ENCODE measurements at regions not wholly inside any gene's neighbourhood (a gene's known extent, or its start where the extent isn't known, plus 50 kb on each side); places are given as distances from the start of the nearest gene placed in this dataset.

DNA sequence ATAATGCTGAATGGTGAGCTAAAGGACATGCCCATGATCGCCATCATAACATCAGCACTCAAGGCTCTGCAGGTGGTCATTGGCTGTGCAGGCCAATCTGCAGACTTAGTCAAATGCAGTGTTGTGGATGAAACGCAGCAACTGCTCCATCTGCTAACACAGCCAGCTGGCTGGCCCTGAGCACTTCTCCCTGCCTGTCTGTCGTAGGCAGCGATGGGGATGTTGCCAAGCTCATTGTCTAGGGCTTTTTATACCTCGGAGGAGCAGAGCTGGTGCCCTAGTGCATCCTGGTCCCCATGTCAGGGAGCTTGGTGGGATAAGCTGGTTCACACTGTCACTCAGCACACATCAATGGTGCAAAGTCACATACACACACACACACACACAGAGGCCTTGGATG is 189.4 kb downstream of the TENT4A start (continued):
- TF ChIP-seq, protein P1, sequence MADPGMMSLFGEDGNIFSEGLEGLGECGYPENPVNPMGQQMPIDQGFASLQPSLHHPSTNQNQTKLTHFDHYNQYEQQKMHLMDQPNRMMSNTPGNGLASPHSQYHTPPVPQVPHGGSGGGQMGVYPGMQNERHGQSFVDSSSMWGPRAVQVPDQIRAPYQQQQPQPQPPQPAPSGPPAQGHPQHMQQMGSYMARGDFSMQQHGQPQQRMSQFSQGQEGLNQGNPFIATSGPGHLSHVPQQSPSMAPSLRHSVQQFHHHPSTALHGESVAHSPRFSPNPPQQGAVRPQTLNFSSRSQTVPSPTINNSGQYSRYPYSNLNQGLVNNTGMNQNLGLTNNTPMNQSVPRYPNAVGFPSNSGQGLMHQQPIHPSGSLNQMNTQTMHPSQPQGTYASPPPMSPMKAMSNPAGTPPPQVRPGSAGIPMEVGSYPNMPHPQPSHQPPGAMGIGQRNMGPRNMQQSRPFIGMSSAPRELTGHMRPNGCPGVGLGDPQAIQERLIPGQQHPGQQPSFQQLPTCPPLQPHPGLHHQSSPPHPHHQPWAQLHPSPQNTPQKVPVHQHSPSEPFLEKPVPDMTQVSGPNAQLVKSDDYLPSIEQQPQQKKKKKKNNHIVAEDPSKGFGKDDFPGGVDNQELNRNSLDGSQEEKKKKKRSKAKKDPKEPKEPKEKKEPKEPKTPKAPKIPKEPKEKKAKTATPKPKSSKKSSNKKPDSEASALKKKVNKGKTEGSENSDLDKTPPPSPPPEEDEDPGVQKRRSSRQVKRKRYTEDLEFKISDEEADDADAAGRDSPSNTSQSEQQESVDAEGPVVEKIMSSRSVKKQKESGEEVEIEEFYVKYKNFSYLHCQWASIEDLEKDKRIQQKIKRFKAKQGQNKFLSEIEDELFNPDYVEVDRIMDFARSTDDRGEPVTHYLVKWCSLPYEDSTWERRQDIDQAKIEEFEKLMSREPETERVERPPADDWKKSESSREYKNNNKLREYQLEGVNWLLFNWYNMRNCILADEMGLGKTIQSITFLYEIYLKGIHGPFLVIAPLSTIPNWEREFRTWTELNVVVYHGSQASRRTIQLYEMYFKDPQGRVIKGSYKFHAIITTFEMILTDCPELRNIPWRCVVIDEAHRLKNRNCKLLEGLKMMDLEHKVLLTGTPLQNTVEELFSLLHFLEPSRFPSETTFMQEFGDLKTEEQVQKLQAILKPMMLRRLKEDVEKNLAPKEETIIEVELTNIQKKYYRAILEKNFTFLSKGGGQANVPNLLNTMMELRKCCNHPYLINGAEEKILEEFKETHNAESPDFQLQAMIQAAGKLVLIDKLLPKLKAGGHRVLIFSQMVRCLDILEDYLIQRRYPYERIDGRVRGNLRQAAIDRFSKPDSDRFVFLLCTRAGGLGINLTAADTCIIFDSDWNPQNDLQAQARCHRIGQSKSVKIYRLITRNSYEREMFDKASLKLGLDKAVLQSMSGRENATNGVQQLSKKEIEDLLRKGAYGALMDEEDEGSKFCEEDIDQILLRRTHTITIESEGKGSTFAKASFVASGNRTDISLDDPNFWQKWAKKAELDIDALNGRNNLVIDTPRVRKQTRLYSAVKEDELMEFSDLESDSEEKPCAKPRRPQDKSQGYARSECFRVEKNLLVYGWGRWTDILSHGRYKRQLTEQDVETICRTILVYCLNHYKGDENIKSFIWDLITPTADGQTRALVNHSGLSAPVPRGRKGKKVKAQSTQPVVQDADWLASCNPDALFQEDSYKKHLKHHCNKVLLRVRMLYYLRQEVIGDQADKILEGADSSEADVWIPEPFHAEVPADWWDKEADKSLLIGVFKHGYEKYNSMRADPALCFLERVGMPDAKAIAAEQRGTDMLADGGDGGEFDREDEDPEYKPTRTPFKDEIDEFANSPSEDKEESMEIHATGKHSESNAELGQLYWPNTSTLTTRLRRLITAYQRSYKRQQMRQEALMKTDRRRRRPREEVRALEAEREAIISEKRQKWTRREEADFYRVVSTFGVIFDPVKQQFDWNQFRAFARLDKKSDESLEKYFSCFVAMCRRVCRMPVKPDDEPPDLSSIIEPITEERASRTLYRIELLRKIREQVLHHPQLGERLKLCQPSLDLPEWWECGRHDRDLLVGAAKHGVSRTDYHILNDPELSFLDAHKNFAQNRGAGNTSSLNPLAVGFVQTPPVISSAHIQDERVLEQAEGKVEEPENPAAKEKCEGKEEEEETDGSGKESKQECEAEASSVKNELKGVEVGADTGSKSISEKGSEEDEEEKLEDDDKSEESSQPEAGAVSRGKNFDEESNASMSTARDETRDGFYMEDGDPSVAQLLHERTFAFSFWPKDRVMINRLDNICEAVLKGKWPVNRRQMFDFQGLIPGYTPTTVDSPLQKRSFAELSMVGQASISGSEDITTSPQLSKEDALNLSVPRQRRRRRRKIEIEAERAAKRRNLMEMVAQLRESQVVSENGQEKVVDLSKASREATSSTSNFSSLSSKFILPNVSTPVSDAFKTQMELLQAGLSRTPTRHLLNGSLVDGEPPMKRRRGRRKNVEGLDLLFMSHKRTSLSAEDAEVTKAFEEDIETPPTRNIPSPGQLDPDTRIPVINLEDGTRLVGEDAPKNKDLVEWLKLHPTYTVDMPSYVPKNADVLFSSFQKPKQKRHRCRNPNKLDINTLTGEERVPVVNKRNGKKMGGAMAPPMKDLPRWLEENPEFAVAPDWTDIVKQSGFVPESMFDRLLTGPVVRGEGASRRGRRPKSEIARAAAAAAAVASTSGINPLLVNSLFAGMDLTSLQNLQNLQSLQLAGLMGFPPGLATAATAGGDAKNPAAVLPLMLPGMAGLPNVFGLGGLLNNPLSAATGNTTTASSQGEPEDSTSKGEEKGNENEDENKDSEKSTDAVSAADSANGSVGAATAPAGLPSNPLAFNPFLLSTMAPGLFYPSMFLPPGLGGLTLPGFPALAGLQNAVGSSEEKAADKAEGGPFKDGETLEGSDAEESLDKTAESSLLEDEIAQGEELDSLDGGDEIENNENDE (IDR thresholded peaks at IDR 0.05; ENCODE audit: insufficient replicate concordance, low read length) = no peak
- TF ChIP-seq EP300 (IDR thresholded peaks at IDR 0.05; ENCODE audit: borderline replicate concordance in 1 of 2, low read depth in 2 of 2, low read length in 2 of 2) = no peak
- no peak for TF ChIP-seq TCF12 (IDR thresholded peaks at IDR 0.05; ENCODE audit: low read depth, low read length)
- TF ChIP-seq RFX5 (IDR thresholded peaks at IDR 0.05; ENCODE audit: borderline replicate concordance, low read depth, low read length) = no peak
- no peak for TF ChIP-seq YY1 (IDR thresholded peaks at IDR 0.05; ENCODE audit: low read depth, low read length)
- no peak for TF ChIP-seq KDM4A (IDR thresholded peaks at IDR 0.05; ENCODE audit: low read depth, low read length, severe bottlenecking)
- TF ChIP-seq TAF7 (optimal IDR thresholded peaks at IDR 0.05; ENCODE audit: borderline replicate concordance, low read depth, low read length) = no peak
- no peak for TF ChIP-seq GTF2F1 (IDR thresholded peaks at IDR 0.05; ENCODE audit: borderline replicate concordance, low read depth, low read length)
- no peak for TF ChIP-seq NRF1 (IDR thresholded peaks at IDR 0.05; ENCODE audit: low read depth, low read length)
- no peak for TF ChIP-seq CTBP2 (IDR thresholded peaks at IDR 0.05; ENCODE audit: borderline replicate concordance, insufficient read depth, insufficient read length, low read length)
- TF ChIP-seq TBP (IDR thresholded peaks at IDR 0.05; ENCODE audit: low read depth, low read length) = no peak
- no peak for TF ChIP-seq PHF8 (conservative IDR thresholded peaks at IDR 0.05; ENCODE audit: low read depth, low read length)

Measured in H1 (cell line).